ENCODE measurements at regions not wholly inside any gene's neighbourhood (a gene's known extent, or its start where the extent isn't known, plus 50 kb on each side); places are given as distances from the start of the nearest gene placed in this dataset.

GRCh38 chr5:167920589-167920988, 370.9 kb upstream of the WWC1 start:
- CTCF ChIA-PET = no interaction called here
- POLR2A ChIA-PET = no interaction called here
- Histone ChIP-seq H3K36me3 (ENCODE audit: control insufficient read depth in 2 of 2, insufficient read depth in 2 of 2, low read length in 1 of 2) (no peaks in the 10 kb centered on the region), H3K27me3 (replicated peaks in 1 of 2; ENCODE audit: control insufficient read depth in 2 of 2, insufficient read depth in 2 of 2, low read length in 1 of 2) (no peaks in the 10 kb centered on the region; a peak in 3 of 4 replicates), H3K4me2 (ENCODE audit: control insufficient read depth, insufficient read depth) (no peak overlapping the region), H2AFZ (ENCODE audit: control insufficient read depth, low read depth, low read length) (no peak overlapping the region), H3K4me1 (ENCODE audit: control insufficient read depth, insufficient read depth, low read length) (no peaks in the 10 kb centered on the region), H3K9me3 (replicated peaks; ENCODE audit: control insufficient read depth, insufficient read depth, low read length) (no peaks in the 10 kb centered on the region), H3K27ac (ENCODE audit: control insufficient read depth, insufficient read depth) (no peak overlapping the region), H3K4me3 (no peak overlapping the region), H3K79me2 (ENCODE audit: control insufficient read depth, insufficient read depth, low read length) (no peaks in the 10 kb centered on the region), H3K9ac (ENCODE audit: control insufficient read depth, insufficient read depth, low read length) (no peak overlapping the region), H4K20me1 (ENCODE audit: control insufficient read depth, insufficient read depth) (no peaks in the 10 kb centered on the region)
- RAD21 ChIA-PET (ENCODE audit: unreplicated experiment) = no interaction called here
- WGBS (ENCODE audit: insufficient coverage, insufficient replicate concordance, low lambda C conversion rate, missing lambda C conversion rate) = 0% methylated on average over 2 of the region's 2 CpGs
- no peak for ATAC-seq
- DNase-seq (ENCODE audit: low read depth, low spot score) = no peak
- TF ChIP-seq SMAD5 (IDR thresholded peaks at IDR 0.05; ENCODE audit: low read depth) = no peak
- no peak for TF ChIP-seq ZNF592 (IDR thresholded peaks at IDR 0.05)
- no peak for TF ChIP-seq ZNF217 (IDR thresholded peaks at IDR 0.05)
- TF ChIP-seq EP300 (IDR thresholded peaks at IDR 0.05; ENCODE audit: borderline replicate concordance in 1 of 2, control insufficient read depth in 1 of 2, low read depth in 2 of 2, low read length in 2 of 2) = no peak
- no peak for TF ChIP-seq ASH2L (IDR thresholded peaks at IDR 0.05; ENCODE audit: borderline replicate concordance, low read depth)
- no peak for TF ChIP-seq PAX8 (IDR thresholded peaks at IDR 0.05)
- no peak for TF ChIP-seq BCL11A (IDR thresholded peaks at IDR 0.05; ENCODE audit: low read depth, low read length)
- TF ChIP-seq KDM1A (IDR thresholded peaks at IDR 0.05; ENCODE audit: borderline replicate concordance) = no peak
- TF ChIP-seq TAF1 (IDR thresholded peaks at IDR 0.05; ENCODE audit: borderline replicate concordance, low read depth, low read length) = no peak
- TF ChIP-seq MAX (IDR thresholded peaks at IDR 0.05; ENCODE audit: low read depth, low read length) = no peak
- TF ChIP-seq CHD4 (IDR thresholded peaks at IDR 0.05) = no peak
- TF ChIP-seq ESRRA (IDR thresholded peaks at IDR 0.05; ENCODE audit: low read length) = no peak
- TF ChIP-seq POLR2A (IDR thresholded peaks at IDR 0.05; ENCODE audit: low read depth, low read length) = no peak
- no peak for TF ChIP-seq POLR2AphosphoS2 (IDR thresholded peaks at IDR 0.05; ENCODE audit: low read depth, low read length)
- no peak for TF ChIP-seq IRF3 (IDR thresholded peaks at IDR 0.05)
- no peak for TF ChIP-seq JUNB (IDR thresholded peaks at IDR 0.05)
- TF ChIP-seq SMC3 (IDR thresholded peaks at IDR 0.05; ENCODE audit: borderline replicate concordance, low read length) = no peak
- in situ Hi-C loops (cut with MboI) (no loop called here), intact Hi-C loops (cut with micrococcal nuclease; ENCODE audit: unreplicated experiment) (no loop called here)
- no TSS peak for BruUV-seq (replicated peaks)
- SMC1A ChIA-PET (ENCODE audit: uncharacterized antibody, unreplicated experiment) = interaction anchor here (0.7 to 1.3 kb wide), 2 partner anchors 17 to 19 kb away, joined by 3 read pairs; no protein-coding TSS in a partner anchor
- no peak for FAIRE-seq

All from GM12878 (cell line).